KMS-11 (cell line): ENCODE measurements at regions not wholly inside any gene's neighbourhood (a gene's known extent, or its start where the extent isn't known, plus 50 kb on each side); places are given as distances from the start of the nearest gene placed in this dataset.
"Not testable (repeated sequence)": the region's sequence is repeated elsewhere in the genome, so short reads cannot be mapped to it uniquely, and the experiment has no call there.

ENCODE experiments used
- H2AFZ ChIP-seq: fragments of 200-600 bp; sonication (generic); 2 replicates; pipeline ENCODE4 v1.6.1; 2016; ENCODE audit warnings: antibody characterized with exemption, mixed run types, low read depth
- H3K27ac ChIP-seq: fragments of 200-600 bp; sonication (generic); 2 replicates; pipeline ENCODE4 v1.6.1; 2016; ENCODE audit warnings: mild to moderate bottlenecking, mixed run types
- H3K27me3 ChIP-seq: fragments of 200-600 bp; sonication (generic); 2 replicates; pipeline ENCODE4 v1.6.1; 2017; ENCODE audit warnings: mild to moderate bottlenecking, low read depth, mixed run types, moderate library complexity; ENCODE audit not compliant: insufficient read depth
- H3K36me3 ChIP-seq: fragments of 200-600 bp; sonication (generic); 2 replicates; pipeline ENCODE4 v1.6.1; 2017; ENCODE audit warnings: mild to moderate bottlenecking, mixed run types; ENCODE audit not compliant: insufficient read depth
- H3K4me1 ChIP-seq: fragments of 200-600 bp; sonication (generic); 2 replicates; pipeline ENCODE4 v1.6.1; 2016; ENCODE audit warnings: mild to moderate bottlenecking, low read depth, mixed run types; ENCODE audit not compliant: poor library complexity, severe bottlenecking
- H3K4me2 ChIP-seq: fragments of 200-600 bp; sonication (generic); 2 replicates; pipeline ENCODE4 v1.7.0; 2016; ENCODE audit warnings: mild to moderate bottlenecking, mixed run types
- H3K4me3 ChIP-seq: fragments of 200-600 bp; sonication (generic); IDR thresholded peaks from 2 replicates; pipeline ENCODE4 v1.6.1; 2017; ENCODE audit warnings: low read depth, low read length, mixed read lengths; ENCODE audit not compliant: insufficient read depth
- H3K79me2 ChIP-seq: fragments of 200-600 bp; sonication (generic); 2 replicates; pipeline ENCODE4 v1.6.1; 2016; ENCODE audit warnings: low read depth, mixed run types; ENCODE audit not compliant: insufficient read depth
- H3K9ac ChIP-seq: fragments of 200-600 bp; sonication (generic); 2 replicates; pipeline ENCODE4 v1.6.1; 2016; ENCODE audit warnings: mild to moderate bottlenecking, mixed run types
- H4K20me1 ChIP-seq: fragments of 200-600 bp; sonication (generic); 2 replicates; pipeline ENCODE4 v1.6.1; 2016; ENCODE audit warnings: mild to moderate bottlenecking, mixed run types; ENCODE audit not compliant: insufficient read depth
- TF ChIP-seq, protein P1 (sequence below): fragments of 200-600 bp; sonication (generic); conservative IDR thresholded peaks from 2 replicates; pipeline ENCODE4 v1.6.1; 2017; ENCODE audit warnings: low read depth, mild to moderate bottlenecking, antibody characterized with exemption, low read length, moderate library complexity, mixed read lengths

- no peak overlapping the region for H3K4me2 ChIP-seq
- no peaks in the 10 kb centered on the region for H3K27me3 ChIP-seq
- no peak overlapping the region for H3K4me3 ChIP-seq
- TF ChIP-seq, protein P1, sequence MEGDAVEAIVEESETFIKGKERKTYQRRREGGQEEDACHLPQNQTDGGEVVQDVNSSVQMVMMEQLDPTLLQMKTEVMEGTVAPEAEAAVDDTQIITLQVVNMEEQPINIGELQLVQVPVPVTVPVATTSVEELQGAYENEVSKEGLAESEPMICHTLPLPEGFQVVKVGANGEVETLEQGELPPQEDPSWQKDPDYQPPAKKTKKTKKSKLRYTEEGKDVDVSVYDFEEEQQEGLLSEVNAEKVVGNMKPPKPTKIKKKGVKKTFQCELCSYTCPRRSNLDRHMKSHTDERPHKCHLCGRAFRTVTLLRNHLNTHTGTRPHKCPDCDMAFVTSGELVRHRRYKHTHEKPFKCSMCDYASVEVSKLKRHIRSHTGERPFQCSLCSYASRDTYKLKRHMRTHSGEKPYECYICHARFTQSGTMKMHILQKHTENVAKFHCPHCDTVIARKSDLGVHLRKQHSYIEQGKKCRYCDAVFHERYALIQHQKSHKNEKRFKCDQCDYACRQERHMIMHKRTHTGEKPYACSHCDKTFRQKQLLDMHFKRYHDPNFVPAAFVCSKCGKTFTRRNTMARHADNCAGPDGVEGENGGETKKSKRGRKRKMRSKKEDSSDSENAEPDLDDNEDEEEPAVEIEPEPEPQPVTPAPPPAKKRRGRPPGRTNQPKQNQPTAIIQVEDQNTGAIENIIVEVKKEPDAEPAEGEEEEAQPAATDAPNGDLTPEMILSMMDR = no peak
- H4K20me1 ChIP-seq = no peaks in the 10 kb centered on the region
- H3K27ac ChIP-seq = no peak overlapping the region
- H3K36me3 ChIP-seq = no peaks in the 10 kb centered on the region
- H3K4me1 ChIP-seq = no peaks in the 10 kb centered on the region
- H3K9ac ChIP-seq = no peak overlapping the region
- no peak overlapping the region for H2AFZ ChIP-seq
- no peaks in the 10 kb centered on the region for H3K79me2 ChIP-seq
These were observed 558.2 kb downstream of the ZNF674 start for GRCh38 chrX:45986971-45987370.

- H3K79me2 ChIP-seq = no peaks in the 10 kb centered on the region
- H3K27ac ChIP-seq = no peak overlapping the region
- no peak overlapping the region for H2AFZ ChIP-seq
- H3K4me2 ChIP-seq = no peak overlapping the region
- H3K36me3 ChIP-seq = no peaks in the 10 kb centered on the region
- no peaks in the 10 kb centered on the region for H4K20me1 ChIP-seq
- TF ChIP-seq, protein P1 = no peak
- H3K9ac ChIP-seq = no peak overlapping the region
- no peaks in the 10 kb centered on the region for H3K27me3 ChIP-seq
- no peak overlapping the region for H3K4me3 ChIP-seq
- no peaks in the 10 kb centered on the region for H3K4me1 ChIP-seq
These were observed 559.1 kb downstream of the ZNF674 start for GRCh38 chrX:45986081-45986480.

DNA sequence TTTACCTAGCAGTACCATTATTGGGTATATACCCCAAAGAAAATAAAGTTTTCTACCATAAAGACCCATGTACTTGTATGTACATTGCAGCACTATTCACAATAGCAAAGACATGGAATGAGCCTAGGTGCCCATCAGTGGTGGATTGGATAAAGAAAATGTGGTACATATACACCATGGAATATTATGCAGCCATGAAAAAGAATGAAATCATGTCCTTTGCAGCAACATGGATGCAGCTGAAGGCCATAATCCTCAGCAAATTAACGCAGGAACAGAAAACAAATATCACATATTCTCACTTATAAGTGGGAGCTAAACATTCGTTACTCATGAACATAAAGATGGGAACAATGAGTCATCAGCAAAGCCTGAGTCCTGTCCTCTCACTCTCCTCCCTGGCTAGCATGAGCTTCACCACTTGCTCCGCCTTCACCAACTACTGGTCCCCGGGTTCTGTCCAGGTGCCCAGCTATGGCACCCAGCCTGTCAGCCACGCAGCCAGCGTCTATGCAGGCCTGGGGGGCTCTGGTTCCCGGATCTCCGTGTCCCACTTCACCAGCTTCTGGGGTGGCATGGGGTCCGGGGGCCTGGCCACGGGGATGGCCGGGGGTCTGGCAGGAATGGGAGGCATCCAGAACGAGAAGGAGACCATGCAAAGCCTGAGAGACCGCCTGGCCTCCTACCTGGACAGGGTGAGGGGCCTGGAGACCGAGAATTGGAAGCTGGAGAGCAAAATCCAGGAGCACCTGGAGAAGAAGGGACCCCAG is 562.1 kb downstream of the ZNF674 start:
- not testable (repeated sequence) for H3K4me3 ChIP-seq, H3K4me2 ChIP-seq, H3K4me1 ChIP-seq, H3K36me3 ChIP-seq, H3K27ac ChIP-seq, H2AFZ ChIP-seq, H3K79me2 ChIP-seq, H3K9ac ChIP-seq, H3K27me3 ChIP-seq, H4K20me1 ChIP-seq

DNA sequence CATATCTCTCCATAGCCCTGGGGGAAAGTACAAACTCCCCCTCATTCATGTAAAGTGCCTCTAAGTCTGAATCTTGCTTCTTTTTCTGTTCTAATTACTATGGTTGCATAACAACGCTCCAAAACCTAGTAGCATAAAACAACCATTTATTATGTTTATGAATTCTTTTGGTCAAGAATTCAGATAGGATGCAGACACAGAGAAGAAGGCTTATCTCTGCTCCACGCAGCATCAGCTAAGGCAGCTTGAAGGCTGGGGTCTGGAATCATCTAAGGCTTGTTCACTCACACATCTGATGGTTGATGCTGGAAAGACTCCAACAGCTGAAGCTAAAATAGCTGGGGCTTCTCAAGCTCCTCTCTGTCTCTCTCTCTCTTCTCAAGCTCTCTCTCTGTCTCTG is 564.5 kb downstream of the ZNF674 start:
- no peak overlapping the region for H3K9ac ChIP-seq
- H3K36me3 ChIP-seq = no peaks in the 10 kb centered on the region
- H4K20me1 ChIP-seq = no peaks in the 10 kb centered on the region
- H3K27me3 ChIP-seq = no peaks in the 10 kb centered on the region
- H3K4me2 ChIP-seq = no peak overlapping the region
- TF ChIP-seq, protein P1 = no peak
- H3K4me3 ChIP-seq = no peak overlapping the region
- no peak overlapping the region for H3K27ac ChIP-seq
- no peaks in the 10 kb centered on the region for H3K79me2 ChIP-seq
- no peak overlapping the region for H2AFZ ChIP-seq
- peaks cover 5% of the 10 kb centered on the region for H3K4me1 ChIP-seq

- Histone ChIP-seq H3K36me3 (no peaks in the 10 kb centered on the region), H2AFZ (no peak overlapping the region), H3K27ac (no peak overlapping the region)
These were observed 569.6 kb downstream of the ZNF674 start for GRCh38 chrX:45975633-45976032.

More at GRCh38 chrX:45975633-45976032, 569.6 kb downstream of the ZNF674 start:
- no peaks in the 10 kb centered on the region for H3K27me3 ChIP-seq
- H3K4me3 ChIP-seq = no peak overlapping the region
- no peak overlapping the region for H3K4me2 ChIP-seq
- TF ChIP-seq, protein P1 = no peak
- H3K4me1 ChIP-seq = peaks cover 5% of the 10 kb centered on the region
- H3K79me2 ChIP-seq = no peaks in the 10 kb centered on the region
- no peaks in the 10 kb centered on the region for H4K20me1 ChIP-seq
- no peak overlapping the region for H3K9ac ChIP-seq
